ENCODE measurements at regions not wholly inside any gene's neighbourhood (a gene's known extent, or its start where the extent isn't known, plus 50 kb on each side); places are given as distances from the start of the nearest gene placed in this dataset.

DNA sequence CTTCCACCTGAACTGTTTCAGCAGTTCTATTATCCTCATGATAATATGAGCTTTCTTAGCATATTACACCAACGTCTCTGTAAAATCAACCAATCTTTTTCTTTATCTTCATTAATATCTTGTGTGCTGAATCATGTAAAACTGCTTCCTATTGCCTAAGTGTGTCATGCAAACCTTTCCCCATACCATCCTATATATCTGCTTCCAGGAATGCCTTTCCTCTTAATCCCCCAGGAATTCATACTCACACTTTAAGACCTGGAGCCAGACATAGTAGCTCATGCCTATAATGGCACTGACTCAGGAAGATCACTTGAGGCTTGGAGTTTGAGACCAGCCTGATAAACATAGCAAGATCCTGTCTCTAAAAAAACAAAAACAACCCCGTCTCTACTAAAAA lies 183.9 kb downstream of the NRIP1 start:
- TF ChIP-seq, protein P1, sequence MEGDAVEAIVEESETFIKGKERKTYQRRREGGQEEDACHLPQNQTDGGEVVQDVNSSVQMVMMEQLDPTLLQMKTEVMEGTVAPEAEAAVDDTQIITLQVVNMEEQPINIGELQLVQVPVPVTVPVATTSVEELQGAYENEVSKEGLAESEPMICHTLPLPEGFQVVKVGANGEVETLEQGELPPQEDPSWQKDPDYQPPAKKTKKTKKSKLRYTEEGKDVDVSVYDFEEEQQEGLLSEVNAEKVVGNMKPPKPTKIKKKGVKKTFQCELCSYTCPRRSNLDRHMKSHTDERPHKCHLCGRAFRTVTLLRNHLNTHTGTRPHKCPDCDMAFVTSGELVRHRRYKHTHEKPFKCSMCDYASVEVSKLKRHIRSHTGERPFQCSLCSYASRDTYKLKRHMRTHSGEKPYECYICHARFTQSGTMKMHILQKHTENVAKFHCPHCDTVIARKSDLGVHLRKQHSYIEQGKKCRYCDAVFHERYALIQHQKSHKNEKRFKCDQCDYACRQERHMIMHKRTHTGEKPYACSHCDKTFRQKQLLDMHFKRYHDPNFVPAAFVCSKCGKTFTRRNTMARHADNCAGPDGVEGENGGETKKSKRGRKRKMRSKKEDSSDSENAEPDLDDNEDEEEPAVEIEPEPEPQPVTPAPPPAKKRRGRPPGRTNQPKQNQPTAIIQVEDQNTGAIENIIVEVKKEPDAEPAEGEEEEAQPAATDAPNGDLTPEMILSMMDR (IDR thresholded peaks at IDR 0.05), result no peak
- DNase-seq (ENCODE audit: low spot score), result no peak
- peaks cover 0 to 13% of the 10 kb centered on the region in 2 donors for H3K4me1 ChIP-seq
- H3K9me3 ChIP-seq, result no peaks in the 10 kb centered on the region
- H3K27ac ChIP-seq, result no peak overlapping the region
- no peak overlapping the region for H3K4me3 ChIP-seq
- H3K27me3 ChIP-seq, result no peaks in the 10 kb centered on the region
- H3K36me3 ChIP-seq, result no peaks in the 10 kb centered on the region

DNA sequence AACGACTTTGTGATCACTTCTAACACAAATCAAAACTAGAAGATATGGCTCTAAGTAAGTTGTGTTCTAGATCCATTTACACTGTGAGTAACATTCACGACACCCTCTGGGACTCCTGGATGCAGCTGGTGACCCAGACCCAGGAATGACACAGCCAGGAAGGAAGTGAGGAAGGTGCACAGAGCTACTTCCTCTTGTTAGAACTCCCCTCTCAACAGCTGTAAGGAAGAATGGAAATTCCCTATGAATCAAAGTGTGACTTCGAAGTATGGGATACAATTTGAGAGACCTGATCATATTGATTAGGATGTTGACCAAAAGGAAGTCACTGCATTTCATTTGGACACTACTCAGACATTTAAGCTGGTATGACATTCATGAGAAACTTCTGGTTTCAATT lies 185.3 kb downstream of the NRIP1 start:
- H3K36me3 ChIP-seq, result no peaks in the 10 kb centered on the region
- no peak for DNase-seq (ENCODE audit: low spot score)
- H3K4me1 ChIP-seq, result peaks cover 0 to 13% of the 10 kb centered on the region in 2 donors
- TF ChIP-seq, protein P1 (IDR thresholded peaks at IDR 0.05), result no peak
- no peaks in the 10 kb centered on the region for H3K9me3 ChIP-seq
- no peak overlapping the region for H3K27ac ChIP-seq
- no peaks in the 10 kb centered on the region for H3K27me3 ChIP-seq
- no peak overlapping the region for H3K4me3 ChIP-seq

DNA sequence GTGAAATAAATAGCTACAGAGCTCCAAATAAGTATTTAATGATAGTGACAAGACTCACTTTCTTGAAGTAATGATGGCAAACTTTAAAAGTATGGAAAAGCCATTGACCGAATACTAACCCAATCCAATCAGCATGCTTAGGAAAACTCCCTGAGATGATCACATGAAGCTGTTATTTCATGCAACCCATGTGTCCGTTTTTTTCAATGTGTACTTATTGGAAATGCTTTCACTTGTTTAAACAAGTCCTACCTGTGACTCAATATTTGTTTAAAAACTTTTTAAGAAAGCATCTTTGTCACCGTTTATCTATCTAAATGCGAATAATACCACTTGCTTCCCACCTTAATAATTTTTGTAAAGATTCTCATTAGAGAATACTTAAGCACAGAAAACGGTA lies 185.8 kb downstream of the NRIP1 start:
- H3K9me3 ChIP-seq, result no peaks in the 10 kb centered on the region
- TF ChIP-seq, protein P1 (IDR thresholded peaks at IDR 0.05), result no peak
- no peaks in the 10 kb centered on the region for H3K36me3 ChIP-seq
- no peak for DNase-seq (ENCODE audit: low spot score)
- no peak overlapping the region for H3K4me3 ChIP-seq
- H3K4me1 ChIP-seq, result peaks cover 0 to 13% of the 10 kb centered on the region in 2 donors
- no peaks in the 10 kb centered on the region for H3K27me3 ChIP-seq
- H3K27ac ChIP-seq, result no peak overlapping the region

DNA sequence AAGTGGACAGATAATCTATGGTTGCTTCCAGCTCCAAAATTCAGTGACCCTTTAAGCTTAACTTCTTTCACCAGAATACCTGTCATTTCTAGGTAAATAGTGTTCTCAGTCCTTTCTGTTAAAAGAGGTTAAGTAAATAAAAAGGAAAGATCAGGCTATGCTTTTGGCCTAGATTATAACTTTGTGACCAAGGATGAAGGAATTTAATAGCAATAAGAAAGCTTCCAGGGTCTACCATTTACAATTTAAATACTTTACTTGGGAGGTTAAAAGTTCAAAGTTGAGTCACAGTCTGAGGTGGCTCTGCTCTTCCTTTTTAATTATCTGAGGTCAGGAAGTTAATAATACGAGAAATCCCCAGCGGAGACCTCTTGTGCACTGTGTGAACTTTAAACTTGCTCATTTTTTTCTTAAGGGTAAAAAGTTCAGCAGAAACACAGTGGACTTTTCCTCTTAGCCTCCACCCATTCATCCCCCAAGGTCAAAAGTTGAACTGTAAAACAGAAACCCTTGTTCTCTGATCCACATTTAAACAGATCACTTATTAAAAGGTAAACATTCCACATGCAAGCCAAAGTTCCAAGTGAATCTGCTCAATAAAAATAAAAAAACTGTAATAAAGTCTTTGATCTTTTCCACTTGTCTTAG lies 187.1 kb downstream of the NRIP1 start:
- no peak overlapping the region for H3K4me3 ChIP-seq
- peaks cover 0 to 13% of the 10 kb centered on the region in 2 donors for H3K4me1 ChIP-seq
- no peaks in the 10 kb centered on the region for H3K27me3 ChIP-seq
- H3K36me3 ChIP-seq, result no peaks in the 10 kb centered on the region
- TF ChIP-seq, protein P1 (IDR thresholded peaks at IDR 0.05), result no peak
- DNase-seq (ENCODE audit: low spot score), result no peak
- H3K9me3 ChIP-seq, result no peaks in the 10 kb centered on the region
- no peak overlapping the region for H3K27ac ChIP-seq

DNA sequence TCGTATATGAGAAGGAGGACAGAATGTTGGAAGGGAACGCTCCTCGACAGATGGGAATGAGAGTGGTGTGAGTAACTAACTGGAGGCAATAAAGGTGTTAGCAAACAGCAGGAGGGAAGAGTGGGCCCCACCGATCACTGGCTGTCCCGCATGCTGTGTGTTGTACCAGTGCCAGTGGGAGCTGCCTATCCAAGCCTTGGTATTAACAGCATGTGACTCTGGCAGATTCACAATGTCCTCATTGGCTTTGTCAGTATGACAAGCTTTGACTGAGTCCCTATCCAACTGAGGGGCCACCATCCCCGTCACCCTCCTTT lies 188.3 kb downstream of the NRIP1 start:
- Histone ChIP-seq H3K36me3 (no peaks in the 10 kb centered on the region), H3K4me1 (peaks cover 0 to 13% of the 10 kb centered on the region in 2 donors)
- TF ChIP-seq, protein P1 (IDR thresholded peaks at IDR 0.05), result no peak

More for the DNA sequence above, 188.3 kb downstream of the NRIP1 start:
- Histone ChIP-seq H3K4me3 (no peak overlapping the region), H3K27ac (no peak overlapping the region), H3K9me3 (no peaks in the 10 kb centered on the region), H3K27me3 (no peaks in the 10 kb centered on the region)
- no peak for DNase-seq (ENCODE audit: low spot score)
